ENCODE measurements at regions not wholly inside any gene's neighbourhood (a gene's known extent, or its start where the extent isn't known, plus 50 kb on each side); places are given as distances from the start of the nearest gene placed in this dataset.

DNA sequence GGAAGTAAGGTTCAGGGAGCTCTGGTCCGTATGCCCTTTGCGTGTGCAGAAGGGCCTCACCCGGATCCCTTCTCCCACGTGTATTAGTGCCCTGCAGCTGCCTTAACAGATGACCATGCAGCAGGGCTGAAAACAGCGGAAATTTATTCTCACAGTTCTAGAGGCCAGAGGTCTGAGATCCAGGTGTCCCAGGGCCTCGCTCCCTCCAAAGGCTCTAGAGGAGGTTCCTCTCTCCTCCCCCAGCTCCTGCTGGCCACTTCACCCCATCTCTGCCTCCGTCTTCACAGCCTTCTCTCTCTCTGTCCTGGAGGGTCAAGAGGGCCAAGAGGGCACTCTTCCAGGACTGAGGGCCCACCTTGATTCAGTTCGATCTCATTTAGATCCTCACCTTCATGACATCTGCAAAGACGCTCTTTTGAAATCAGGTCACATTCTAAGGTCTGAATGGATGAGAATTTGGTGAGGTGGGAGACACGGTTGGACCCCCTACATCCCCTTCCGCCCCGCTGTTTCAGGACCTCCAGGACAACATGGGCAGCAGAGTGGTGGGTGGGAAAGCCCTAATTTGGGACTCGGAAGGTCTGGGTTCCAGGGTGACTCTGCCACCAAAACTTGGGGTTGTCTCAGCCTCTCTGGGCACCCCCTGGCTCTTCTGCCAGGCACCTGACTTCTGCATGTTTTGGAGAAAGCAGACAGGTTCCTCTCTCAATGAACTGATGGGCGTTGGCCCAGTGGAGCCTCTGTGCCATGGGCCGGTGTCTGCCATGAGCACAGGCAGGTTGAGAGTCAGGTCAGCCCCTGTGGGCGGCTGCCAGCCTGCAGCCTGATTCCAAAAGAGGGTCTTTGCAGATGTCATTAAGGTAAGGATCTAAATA, 361.2 kb downstream of the SEC14L1 start:
- no peak overlapping the region for H3K27ac ChIP-seq (ENCODE audit: insufficient read depth, low read depth, low read length, poor library complexity, severe bottlenecking)
- WGBS, 2 experiments = 92 to 95% methylated on average over 16 of the region's 16 CpGs
- no peaks in the 10 kb centered on the region for H3K27me3 ChIP-seq (ENCODE audit: control insufficient read depth, insufficient read depth, low read length, poor library complexity, severe bottlenecking)
- H3K4me1 ChIP-seq (ENCODE audit: control insufficient read depth, insufficient read depth, low read length) = peaks cover 7% of the 10 kb centered on the region
- no peaks in the 10 kb centered on the region for H3K9me3 ChIP-seq (ENCODE audit: control insufficient read depth, low read length)
- H3K36me3 ChIP-seq (ENCODE audit: control insufficient read depth, insufficient read depth, low read length) = peaks cover 12% of the 10 kb centered on the region
- H3K4me3 ChIP-seq (ENCODE audit: insufficient read depth, low read depth, low read length) = no peak overlapping the region

DNA sequence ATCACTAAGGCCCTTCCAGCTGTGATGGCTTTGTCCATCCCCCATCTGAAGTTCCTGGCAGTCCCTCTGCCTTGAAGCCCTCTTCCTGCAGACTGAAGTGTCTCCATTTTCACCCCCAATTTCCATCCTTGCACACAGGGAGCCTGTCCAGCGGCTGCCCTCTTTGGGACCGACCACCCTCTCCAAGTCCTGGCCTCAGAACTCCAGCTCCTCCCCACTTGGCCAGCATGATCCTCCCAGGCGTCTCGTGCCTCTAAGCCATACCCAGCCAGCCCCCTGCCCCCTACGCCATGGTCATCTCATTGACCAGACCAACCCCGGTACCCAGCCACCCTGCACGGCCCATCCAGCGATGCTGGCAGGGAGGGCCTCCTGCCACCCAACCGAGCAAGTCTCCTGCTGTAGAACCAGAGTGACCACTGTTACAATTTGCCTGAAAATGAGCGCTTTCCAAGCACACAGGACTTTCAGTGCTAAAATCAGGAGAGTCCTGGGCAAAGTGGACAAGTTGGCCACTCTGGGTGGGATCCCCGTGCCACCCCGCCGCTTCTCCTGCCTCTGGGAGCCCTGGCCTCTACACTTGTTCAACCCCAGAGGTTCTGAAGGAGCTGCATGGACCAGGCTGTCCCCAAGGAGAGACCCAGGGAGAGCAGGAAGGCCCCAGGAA, 362.0 kb downstream of the SEC14L1 start:
- 95% methylated on average over 13 of the region's 13 CpGs for WGBS, 2 experiments

DNA sequence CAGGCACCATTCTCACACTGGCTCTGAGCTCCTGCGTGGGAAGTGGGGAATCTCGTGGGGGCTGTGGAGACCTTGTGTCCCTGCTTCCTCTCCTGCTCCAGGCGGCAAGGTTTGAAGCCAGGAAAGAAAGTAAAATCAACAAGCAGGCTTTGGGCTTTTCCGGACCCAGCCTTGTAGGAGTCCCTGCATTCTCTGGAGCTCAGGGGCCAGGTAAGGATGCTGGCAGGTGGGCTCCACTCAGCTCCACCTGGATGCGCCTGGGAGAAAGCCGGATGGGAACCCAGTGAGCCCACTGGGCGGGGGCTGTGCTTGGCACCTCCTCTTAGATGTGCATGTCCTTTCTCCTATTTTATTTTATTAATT, 362.5 kb downstream of the SEC14L1 start:
- Histone ChIP-seq H3K4me1 (ENCODE audit: control insufficient read depth, insufficient read depth, low read length) (peaks cover 7% of the 10 kb centered on the region), H3K27ac (ENCODE audit: insufficient read depth, low read depth, low read length, poor library complexity, severe bottlenecking) (no peak overlapping the region), H3K4me3 (ENCODE audit: insufficient read depth, low read depth, low read length) (no peak overlapping the region), H3K27me3 (ENCODE audit: control insufficient read depth, insufficient read depth, low read length, poor library complexity, severe bottlenecking) (no peaks in the 10 kb centered on the region), H3K9me3 (ENCODE audit: control insufficient read depth, low read length) (no peaks in the 10 kb centered on the region), H3K36me3 (ENCODE audit: control insufficient read depth, insufficient read depth, low read length) (peaks cover 12% of the 10 kb centered on the region)
- WGBS, 2 experiments = 90 to 92% methylated on average over 7 of the region's 7 CpGs

More for the DNA sequence above, 362.0 kb downstream of the SEC14L1 start:
- Histone ChIP-seq H3K27ac (ENCODE audit: insufficient read depth, low read depth, low read length, poor library complexity, severe bottlenecking) (no peak overlapping the region), H3K36me3 (ENCODE audit: control insufficient read depth, insufficient read depth, low read length) (peaks cover 12% of the 10 kb centered on the region), H3K27me3 (ENCODE audit: control insufficient read depth, insufficient read depth, low read length, poor library complexity, severe bottlenecking) (no peaks in the 10 kb centered on the region), H3K4me3 (ENCODE audit: insufficient read depth, low read depth, low read length) (no peak overlapping the region), H3K4me1 (ENCODE audit: control insufficient read depth, insufficient read depth, low read length) (peaks cover 7% of the 10 kb centered on the region), H3K9me3 (ENCODE audit: control insufficient read depth, low read length) (no peaks in the 10 kb centered on the region)

DNA sequence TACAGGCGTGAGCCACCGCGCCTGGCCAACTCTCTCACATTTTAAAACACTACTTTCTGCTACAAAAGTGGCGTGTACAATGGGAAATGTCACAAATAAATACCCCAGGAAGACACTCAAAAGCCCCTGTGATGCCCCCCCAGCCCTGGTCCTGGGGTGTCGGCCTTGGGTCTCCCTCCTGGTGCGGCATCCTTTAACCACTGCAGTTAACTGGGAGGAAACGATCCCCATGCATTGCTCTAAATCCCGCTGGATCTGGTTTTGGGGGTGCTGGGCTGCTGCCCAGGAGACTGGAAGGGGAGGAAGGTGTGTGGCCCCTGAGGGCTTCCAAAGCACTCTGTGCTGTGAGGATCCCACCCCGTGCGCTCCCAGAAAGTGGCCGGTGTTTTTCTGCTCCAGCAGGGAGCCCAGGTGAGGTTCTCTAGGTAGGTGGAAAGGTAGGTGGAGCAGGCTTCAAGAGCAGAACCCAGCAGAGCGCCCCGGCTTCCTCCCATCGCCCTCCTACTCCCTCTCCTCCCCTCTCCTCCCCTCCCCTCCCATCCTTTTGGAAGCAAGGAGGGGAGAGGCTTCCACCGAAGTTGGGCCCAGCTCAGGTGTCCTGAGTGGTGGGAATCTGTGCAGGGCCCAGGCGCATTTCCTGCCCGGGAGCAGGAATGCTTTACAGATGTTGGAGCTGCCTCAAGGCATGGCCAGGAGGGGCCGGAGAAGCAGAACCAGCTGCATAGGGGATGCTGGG, 363.3 kb downstream of the SEC14L1 start:
- Histone ChIP-seq H3K4me3 (ENCODE audit: insufficient read depth, low read depth, low read length) (no peak overlapping the region), H3K27ac (ENCODE audit: insufficient read depth, low read depth, low read length, poor library complexity, severe bottlenecking) (no peak overlapping the region), H3K9me3 (ENCODE audit: control insufficient read depth, low read length) (no peaks in the 10 kb centered on the region), H3K4me1 (ENCODE audit: control insufficient read depth, insufficient read depth, low read length) (peaks cover 7% of the 10 kb centered on the region), H3K36me3 (ENCODE audit: control insufficient read depth, insufficient read depth, low read length) (peaks cover 12% of the 10 kb centered on the region), H3K27me3 (ENCODE audit: control insufficient read depth, insufficient read depth, low read length, poor library complexity, severe bottlenecking) (no peaks in the 10 kb centered on the region)
- 79 to 84% methylated on average over 16 to 17 of the region's 18 CpGs for WGBS, 2 experiments

DNA sequence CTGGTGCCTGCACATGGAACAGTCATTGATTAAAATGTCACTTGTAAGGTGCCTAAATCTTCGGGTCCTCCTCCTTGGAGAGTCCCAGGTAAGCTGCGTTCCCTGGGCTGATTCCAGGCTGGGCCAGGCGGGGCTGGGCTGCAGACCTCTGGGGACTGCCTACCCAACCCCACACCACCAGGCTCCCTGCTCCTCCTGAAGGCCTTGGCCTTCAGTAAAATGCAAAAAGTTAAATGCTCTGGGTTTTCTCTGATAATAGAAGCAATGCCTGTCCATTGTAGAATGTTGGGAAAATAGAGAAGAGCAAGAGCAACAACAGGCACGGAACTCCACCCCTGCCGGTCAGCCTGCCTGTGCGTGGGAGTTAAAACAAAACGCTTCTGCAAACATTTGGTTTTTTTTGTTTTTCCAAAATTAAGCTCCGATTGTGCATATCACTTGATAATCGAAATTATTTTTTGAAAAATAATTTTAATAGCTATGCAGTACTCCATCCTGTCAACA, 363.9 kb downstream of the SEC14L1 start:
- no peaks in the 10 kb centered on the region for H3K9me3 ChIP-seq (ENCODE audit: control insufficient read depth, low read length)
- H3K4me3 ChIP-seq (ENCODE audit: insufficient read depth, low read depth, low read length) = no peak overlapping the region
- peaks cover 7% of the 10 kb centered on the region for H3K4me1 ChIP-seq (ENCODE audit: control insufficient read depth, insufficient read depth, low read length)
- H3K27me3 ChIP-seq (ENCODE audit: control insufficient read depth, insufficient read depth, low read length, poor library complexity, severe bottlenecking) = no peaks in the 10 kb centered on the region
- peaks cover 5% of the 10 kb centered on the region for H3K36me3 ChIP-seq (ENCODE audit: control insufficient read depth, insufficient read depth, low read length)
- no peak overlapping the region for H3K27ac ChIP-seq (ENCODE audit: insufficient read depth, low read depth, low read length, poor library complexity, severe bottlenecking)
- 82 to 86% methylated on average over 7 to 9 of the region's 9 CpGs for WGBS, 2 experiments

DNA sequence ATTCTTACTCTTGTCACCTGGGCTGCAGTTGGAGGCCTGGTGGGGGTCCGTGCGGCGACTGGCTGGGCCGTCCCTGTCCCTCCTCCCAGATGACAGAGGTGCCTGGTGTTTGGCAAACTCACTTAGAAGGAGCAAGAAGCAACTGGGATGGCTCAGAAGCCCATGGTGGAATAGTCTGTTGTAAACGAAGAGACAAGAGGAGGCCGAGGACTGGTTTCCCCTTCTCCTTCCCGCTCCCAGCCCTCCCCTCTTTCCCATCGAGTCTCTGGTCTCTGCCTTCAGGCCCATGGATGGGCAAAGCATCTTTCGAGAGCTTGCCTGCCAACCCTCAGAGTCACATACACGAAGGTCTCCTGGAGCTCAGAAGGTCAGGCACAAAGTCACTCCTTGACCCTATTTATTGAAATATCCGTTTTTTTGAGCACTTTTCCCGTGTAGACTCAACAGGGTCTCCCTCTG, 364.4 kb downstream of the SEC14L1 start:
- no peak overlapping the region for H3K4me3 ChIP-seq (ENCODE audit: insufficient read depth, low read depth, low read length)
- H3K4me1 ChIP-seq (ENCODE audit: control insufficient read depth, insufficient read depth, low read length) = peaks cover 7% of the 10 kb centered on the region
- no peak overlapping the region for H3K27ac ChIP-seq (ENCODE audit: insufficient read depth, low read depth, low read length, poor library complexity, severe bottlenecking)
- no peaks in the 10 kb centered on the region for H3K27me3 ChIP-seq (ENCODE audit: control insufficient read depth, insufficient read depth, low read length, poor library complexity, severe bottlenecking)
- WGBS, 2 experiments = 82 to 85% methylated on average over 12 of the region's 12 CpGs
- H3K9me3 ChIP-seq (ENCODE audit: control insufficient read depth, low read length) = no peaks in the 10 kb centered on the region
- H3K36me3 ChIP-seq (ENCODE audit: control insufficient read depth, insufficient read depth, low read length) = peaks cover under 1% of the 10 kb centered on the region

DNA sequence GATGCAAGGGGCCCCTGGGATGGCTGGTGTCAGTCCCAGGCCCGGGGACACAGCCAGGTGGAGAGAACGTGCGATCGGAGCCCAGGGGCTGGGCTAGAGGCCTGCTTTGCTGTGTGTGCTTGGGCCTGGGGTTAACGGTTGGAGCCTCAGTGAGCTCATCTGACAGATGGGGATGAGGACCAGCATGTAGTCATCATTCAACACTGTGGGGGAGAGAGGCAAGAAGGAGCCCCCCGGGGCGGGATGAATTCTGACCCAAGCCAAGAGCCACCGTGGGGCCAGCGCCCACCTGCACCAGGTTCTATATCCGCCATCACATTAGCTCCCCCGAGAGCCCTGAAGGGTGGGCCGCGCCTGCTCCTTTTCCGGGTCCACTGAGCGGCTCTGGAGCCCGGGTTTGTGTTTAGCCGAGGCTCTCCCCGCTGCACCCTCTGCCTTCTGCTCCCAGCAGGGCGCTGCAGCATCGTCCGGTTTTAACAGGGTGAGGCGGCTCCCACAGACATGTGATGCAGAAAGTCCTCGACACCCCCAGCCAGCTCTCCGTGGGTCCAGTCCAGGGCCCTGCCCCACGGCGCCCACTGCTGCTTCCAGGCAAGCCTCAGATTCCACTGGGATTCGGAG, 365.7 kb downstream of the SEC14L1 start:
- 89 to 91% methylated on average over 27 of the region's 27 CpGs for WGBS, 2 experiments
- no peaks in the 10 kb centered on the region for H3K9me3 ChIP-seq (ENCODE audit: control insufficient read depth, low read length)
- H3K4me1 ChIP-seq (ENCODE audit: control insufficient read depth, insufficient read depth, low read length) = peaks cover 7% of the 10 kb centered on the region
- H3K36me3 ChIP-seq (ENCODE audit: control insufficient read depth, insufficient read depth, low read length) = no peaks in the 10 kb centered on the region
- no peak overlapping the region for H3K27ac ChIP-seq (ENCODE audit: insufficient read depth, low read depth, low read length, poor library complexity, severe bottlenecking)
- H3K4me3 ChIP-seq (ENCODE audit: insufficient read depth, low read depth, low read length) = no peak overlapping the region
- no peaks in the 10 kb centered on the region for H3K27me3 ChIP-seq (ENCODE audit: control insufficient read depth, insufficient read depth, low read length, poor library complexity, severe bottlenecking)

DNA sequence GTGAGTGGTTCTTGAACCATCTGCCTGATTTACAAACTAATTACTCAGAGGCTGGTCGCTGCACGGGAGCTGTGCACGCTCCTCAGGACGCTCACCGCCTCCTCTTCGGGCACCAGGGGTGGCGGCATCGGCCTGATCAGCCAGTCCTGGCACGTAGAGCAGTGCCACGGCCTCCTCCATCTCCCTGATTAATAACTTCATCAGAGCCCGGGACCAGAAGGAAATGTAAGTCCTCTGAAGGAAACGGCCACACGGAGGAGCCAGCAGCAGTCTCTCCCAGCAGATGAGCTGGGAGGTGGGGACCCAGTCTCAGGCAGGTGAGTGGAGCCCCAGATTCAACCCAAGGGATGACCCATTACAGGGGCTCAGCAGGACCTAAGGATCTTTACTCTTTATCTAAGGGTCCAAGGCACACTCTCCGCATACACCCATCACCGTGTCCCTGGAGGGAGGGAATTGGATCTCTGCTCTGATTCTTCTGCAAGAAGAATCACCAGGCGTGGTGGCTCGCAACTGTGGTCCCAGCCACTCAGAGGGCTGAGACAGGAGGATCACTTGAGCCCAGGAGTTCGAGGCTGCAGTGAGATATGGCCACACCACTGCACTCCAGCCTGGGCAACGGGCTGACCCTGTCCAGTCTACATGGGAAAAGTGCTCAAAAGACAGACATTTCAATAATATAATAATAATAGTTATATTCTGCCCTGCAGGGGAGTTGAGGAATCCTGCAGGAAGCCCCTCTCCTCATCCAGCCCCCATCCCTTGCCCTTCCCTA, 366.5 kb downstream of the SEC14L1 start:
- WGBS, 2 experiments = 82 to 83% methylated on average over 19 of the region's 19 CpGs
- Histone ChIP-seq H3K36me3 (ENCODE audit: control insufficient read depth, insufficient read depth, low read length) (no peaks in the 10 kb centered on the region), H3K27ac (ENCODE audit: insufficient read depth, low read depth, low read length, poor library complexity, severe bottlenecking) (no peak overlapping the region), H3K4me3 (ENCODE audit: insufficient read depth, low read depth, low read length) (no peak overlapping the region), H3K27me3 (ENCODE audit: control insufficient read depth, insufficient read depth, low read length, poor library complexity, severe bottlenecking) (no peaks in the 10 kb centered on the region), H3K4me1 (ENCODE audit: control insufficient read depth, insufficient read depth, low read length) (peaks cover 7% of the 10 kb centered on the region), H3K9me3 (ENCODE audit: control insufficient read depth, low read length) (no peaks in the 10 kb centered on the region)

DNA sequence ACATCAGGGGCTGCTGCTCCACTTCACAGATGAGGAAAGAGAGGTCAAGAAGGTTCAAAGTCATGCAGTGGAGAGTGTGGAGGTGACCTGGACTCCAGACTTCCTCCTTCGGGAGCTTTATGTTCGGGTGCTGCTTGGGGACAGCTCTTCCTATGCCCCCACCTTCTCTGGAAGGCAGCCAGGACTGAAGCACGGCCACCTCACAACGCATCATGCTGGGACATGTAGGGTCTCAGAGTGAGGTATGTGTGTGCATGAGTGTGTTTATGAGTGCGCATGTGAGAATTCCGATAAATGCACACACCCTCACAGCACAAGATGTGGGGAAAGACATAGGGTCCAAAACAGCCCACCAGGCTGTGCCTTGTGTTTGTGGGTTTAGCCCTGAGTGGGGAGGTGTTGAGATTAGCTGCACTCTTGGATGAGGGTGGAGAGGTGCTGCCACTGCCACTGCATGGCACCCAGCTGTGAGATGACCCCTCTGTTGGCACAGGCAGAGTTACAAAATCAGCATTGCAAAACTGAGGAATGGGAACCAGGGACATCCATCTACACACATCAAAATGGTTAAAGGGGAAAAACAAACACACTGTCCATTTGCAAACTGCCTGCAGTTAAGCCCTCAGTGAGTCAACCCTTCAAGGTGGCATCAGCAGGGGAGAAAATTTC, 367.4 kb downstream of the SEC14L1 start:
- no peak overlapping the region for H3K4me3 ChIP-seq (ENCODE audit: insufficient read depth, low read depth, low read length)
- peaks cover 7% of the 10 kb centered on the region for H3K4me1 ChIP-seq (ENCODE audit: control insufficient read depth, insufficient read depth, low read length)
- H3K27ac ChIP-seq (ENCODE audit: insufficient read depth, low read depth, low read length, poor library complexity, severe bottlenecking) = no peak overlapping the region
- no peaks in the 10 kb centered on the region for H3K9me3 ChIP-seq (ENCODE audit: control insufficient read depth, low read length)
- no peaks in the 10 kb centered on the region for H3K27me3 ChIP-seq (ENCODE audit: control insufficient read depth, insufficient read depth, low read length, poor library complexity, severe bottlenecking)
- 75% methylated on average over 6 of the region's 6 CpGs for WGBS, 2 experiments
- H3K36me3 ChIP-seq (ENCODE audit: control insufficient read depth, insufficient read depth, low read length) = no peaks in the 10 kb centered on the region

Measured in ectodermal cell (in vitro differentiated cells).